CD14-positive monocyte (primary cell): ENCODE measurements at regions not wholly inside any gene's neighbourhood (a gene's known extent, or its start where the extent isn't known, plus 50 kb on each side); places are given as distances from the start of the nearest gene placed in this dataset.

Experiments used
- DNase-seq, 3 donors: peaks; one replicate each; pipeline ENCODE4 v3.0.0-alpha.2; 2011 to 2022
- H2AFZ ChIP-seq: 2 replicates; pipeline ENCODE4 v1.6.0; 2012; ENCODE audit warnings: mild to moderate bottlenecking, low read depth, low read length, inconsistent platforms; ENCODE audit not compliant: insufficient read depth, poor library complexity, severe bottlenecking
- H3K27ac ChIP-seq, 2 donors: 1 replicate in 1 of 2; 2 replicates in 1 of 2; pipeline ENCODE4 v1.5.1; 2012 to 2013; ENCODE audit warnings: low read length in 2 of 2, control low read depth in 1 of 2, inconsistent platforms in 1 of 2, low read depth in 1 of 2, mild to moderate bottlenecking in 1 of 2
- H3K27me3 ChIP-seq, 2 donors: one replicate each; pipeline versions ENCODE4 v1.6.0 to v1.6.1; 2011 to 2013; ENCODE audit warnings: low read length in 2 of 2; ENCODE audit not compliant: control insufficient read depth in 2 of 2, insufficient read depth in 2 of 2
- H3K36me3 ChIP-seq, 2 donors: replicated peaks in 1 of 2; 1 replicate in 1 of 2; 2 replicates in 1 of 2; pipeline versions ENCODE4 v1.5.1 to v1.6.1; 2012 to 2013; ENCODE audit warnings: low read length in 2 of 2, control low read depth in 1 of 2, inconsistent platforms in 1 of 2, mild to moderate bottlenecking in 1 of 2; ENCODE audit not compliant: insufficient read depth in 2 of 2, control insufficient read depth in 1 of 2
- H3K4me1 ChIP-seq, 2 donors: 1 replicate in 1 of 2; 2 replicates in 1 of 2; pipeline versions ENCODE4 v1.5.1 to v1.6.1; 2012 to 2013; ENCODE audit warnings: low read length in 2 of 2, control low read depth in 1 of 2, inconsistent platforms in 1 of 2, mild to moderate bottlenecking in 1 of 2, moderate library complexity in 1 of 2; ENCODE audit not compliant: insufficient read depth in 2 of 2, control insufficient read depth in 1 of 2
- H3K4me2 ChIP-seq: replicated peaks from 2 replicates; pipeline ENCODE3; 2012; ENCODE audit warnings: low read length, moderate library complexity, mild to moderate bottlenecking; ENCODE audit not compliant: poor library complexity, severe bottlenecking; ENCODE audit errors: extremely low read depth
- H3K4me3 ChIP-seq, 3 experiments: fragments of 200-600 bp in 1 of 3; sonication (generic) in 1 of 3; replicated peaks in 1 of 3; 1 replicate in 2 of 3; 2 replicates in 1 of 3; pipeline ENCODE4 v1.5.1; 2011 to 2013; ENCODE audit warnings: low read length in 3 of 3, mild to moderate bottlenecking in 3 of 3, control low read depth in 2 of 3, low read depth in 2 of 3, inconsistent platforms in 1 of 3, moderate library complexity in 1 of 3
- H3K79me2 ChIP-seq: 2 replicates; pipeline ENCODE4 v1.6.0; 2012; ENCODE audit warnings: mild to moderate bottlenecking, control low read depth, inconsistent platforms, low read length, moderate library complexity; ENCODE audit not compliant: insufficient read depth
- H3K9ac ChIP-seq: 2 replicates; pipeline ENCODE4 v1.6.0; 2017; ENCODE audit warnings: low read length, mild to moderate bottlenecking; ENCODE audit not compliant: insufficient read depth, poor library complexity, severe bottlenecking
- H3K9me3 ChIP-seq, 2 donors: replicated peaks in 1 of 2; 1 replicate in 1 of 2; 2 replicates in 1 of 2; pipeline versions ENCODE4 v1.5.1 to v1.6.1; 2012 to 2013; ENCODE audit warnings: low read length in 2 of 2, control low read depth in 1 of 2; ENCODE audit not compliant: control insufficient read depth in 1 of 2, insufficient read depth in 1 of 2
- H4K20me1 ChIP-seq: 2 replicates; pipeline ENCODE4 v1.6.0; 2012; ENCODE audit warnings: mild to moderate bottlenecking, low read length, control low read depth, moderate library complexity; ENCODE audit not compliant: insufficient read depth
- H3K27ac Mint-ChIP-seq, 7 donors: one replicate each; pipeline ENCODE4 v1.8.0; 2020; ENCODE audit warnings: mild to moderate bottlenecking in 7 of 7, mixed read lengths in 7 of 7, moderate library complexity in 6 of 7, inconsistent platforms in 2 of 7
- H3K27me3 Mint-ChIP-seq, 3 donors: one replicate each; pipeline ENCODE4 v1.8.0; 2021 to 2022; ENCODE audit warnings: low read depth in 3 of 3, mild to moderate bottlenecking in 3 of 3, mixed read lengths in 3 of 3, moderate library complexity in 3 of 3, inconsistent platforms in 1 of 3
- H3K36me3 Mint-ChIP-seq, 2 donors: one replicate each; pipeline ENCODE4 v1.8.0; 2020; ENCODE audit warnings: mixed read lengths in 2 of 2, inconsistent platforms in 1 of 2, mild to moderate bottlenecking in 1 of 2
- H3K4me1 Mint-ChIP-seq: one replicate; pipeline ENCODE4 v1.8.0; 2020; ENCODE audit warnings: mild to moderate bottlenecking, mixed read lengths
- H3K4me3 Mint-ChIP-seq, 2 donors: one replicate each; pipeline ENCODE4 v1.8.0; 2020; ENCODE audit warnings: mild to moderate bottlenecking in 2 of 2, mixed read lengths in 2 of 2, moderate library complexity in 1 of 2
- H3K9me3 Mint-ChIP-seq, 7 donors: one replicate each; pipeline ENCODE4 v1.8.0; 2020 to 2022; ENCODE audit warnings: mixed read lengths in 7 of 7, mild to moderate bottlenecking in 6 of 7, moderate library complexity in 6 of 7, inconsistent platforms in 2 of 7
- CTCF ChIP-seq: fragments of 200-600 bp; IDR thresholded peaks from one replicate; pipeline ENCODE4 v1.8.0; 2022; ENCODE audit warnings: antibody characterized with exemption, mild to moderate bottlenecking
- WGBS: methylation state at CpG from one replicate; pipeline ENCODE4 v1.1.5; 2013; ENCODE audit warnings: missing lambda C conversion rate; ENCODE audit not compliant: insufficient coverage; 5-methylcytosine and 5-hydroxymethylcytosine counted together
- intact Hi-C, 2 donors: fragments of 100-400 bp; cut with micrococcal nuclease; formaldehyde crosslinking; loops; one replicate each; pipeline versions ENCODE4 v1.15.0 to v1.15.1; 2023

DNA sequence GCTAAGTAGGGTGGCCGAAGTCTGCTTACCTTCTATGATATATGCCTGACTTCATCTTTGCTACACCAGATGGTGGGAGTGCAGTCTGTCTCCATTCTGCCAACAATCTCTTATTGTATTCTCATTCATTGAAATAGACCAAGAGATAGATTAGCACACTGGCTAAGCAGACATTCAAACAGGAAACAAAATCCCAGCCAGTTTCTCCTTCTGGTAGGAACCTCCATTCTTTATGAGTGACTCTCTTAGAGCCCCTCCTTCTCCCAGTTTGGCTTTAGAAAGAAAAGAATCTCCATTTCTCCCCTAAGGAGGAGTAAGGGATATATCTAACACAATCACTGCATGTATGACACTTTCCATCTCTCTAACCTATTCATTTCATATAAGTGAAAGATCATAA, 118.9 kb upstream of the COL5A2 start:
- Histone ChIP-seq H3K27ac (no peak overlapping the region), H4K20me1 (no peaks in the 10 kb centered on the region), H3K4me3 (no peak overlapping the region), H3K4me1 (no peaks in the 10 kb centered on the region), H3K9me3 (no peaks in the 10 kb centered on the region), H3K9ac (no peak overlapping the region), H3K4me2 (no peak overlapping the region), H2AFZ (no peak overlapping the region), H3K79me2 (no peaks in the 10 kb centered on the region), H3K27me3 (no peaks in the 10 kb centered on the region), H3K36me3 (no peaks in the 10 kb centered on the region)
- Mint-ChIP-seq H3K27me3 (peaks cover 0 to 2% (median 0%) of the 10 kb centered on the region in 3 donors), H3K36me3 (no peaks in the 10 kb centered on the region), H3K9me3 (no peaks in the 10 kb centered on the region), H3K4me1 (no peaks in the 10 kb centered on the region), H3K4me3 (no peak overlapping the region), H3K27ac (no peak overlapping the region)
- intact Hi-C loops = no loop called here
- DNase-seq = no peak
- no CpG with 5 or more reads among the region's 1 CpG for WGBS
- no peak for TF ChIP-seq CTCF

DNA sequence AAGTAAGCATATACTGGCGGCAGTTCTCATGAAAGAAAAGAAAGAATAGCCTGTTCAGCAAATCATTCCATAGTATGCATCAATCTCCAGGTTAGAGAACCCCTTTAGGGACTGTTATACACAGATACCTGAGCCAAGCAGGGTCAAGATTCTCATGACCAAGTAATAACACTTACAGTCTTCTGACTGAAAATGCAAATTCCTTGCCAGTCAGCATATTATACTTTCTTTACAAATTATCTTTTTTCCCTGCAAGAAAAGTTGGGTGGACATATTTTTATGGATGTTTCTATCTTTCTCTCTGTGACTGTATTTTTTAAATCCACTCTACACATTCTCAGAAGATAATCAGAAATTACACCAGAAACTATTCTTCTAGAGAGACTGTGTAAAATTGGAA, 120.4 kb upstream of the COL5A2 start:
- no peak overlapping the region for H3K4me3 Mint-ChIP-seq
- intact Hi-C loops = no loop called here
- H3K27me3 Mint-ChIP-seq = peaks cover 0 to 2% (median 0%) of the 10 kb centered on the region in 3 donors
- Histone ChIP-seq H4K20me1 (no peaks in the 10 kb centered on the region), H3K4me2 (no peak overlapping the region), H3K9me3 (no peaks in the 10 kb centered on the region), H2AFZ (no peak overlapping the region), H3K9ac (no peak overlapping the region), H3K4me1 (no peaks in the 10 kb centered on the region), H3K79me2 (no peaks in the 10 kb centered on the region), H3K4me3 (no peak overlapping the region), H3K36me3 (no peaks in the 10 kb centered on the region), H3K27me3 (no peaks in the 10 kb centered on the region), H3K27ac (no peak overlapping the region)
- no peak for DNase-seq
- H3K36me3 Mint-ChIP-seq = no peaks in the 10 kb centered on the region
- WGBS = 80% methylated on average over 1 of the region's 1 CpG
- H3K9me3 Mint-ChIP-seq = no peaks in the 10 kb centered on the region
- no peaks in the 10 kb centered on the region for H3K4me1 Mint-ChIP-seq
- no peak for TF ChIP-seq CTCF
- no peak overlapping the region for H3K27ac Mint-ChIP-seq
